Testis (tissue), 2 donors: ENCODE measurements at regions not wholly inside any gene's neighbourhood (a gene's known extent, or its start where the extent isn't known, plus 50 kb on each side); places are given as distances from the start of the nearest gene placed in this dataset.

Source experiments
- DNase-seq: peaks from one replicate; pipeline ENCODE4 v3.0.0-alpha.2; 2019
- H3K27ac ChIP-seq, 2 donors: fragments of 200-600 bp; sonication (generic); one replicate each; pipeline ENCODE4 v1.5.1; 2019
- H3K27me3 ChIP-seq: fragments of 200-600 bp; sonication (generic); one replicate; pipeline ENCODE4 v1.5.1; 2019
- H3K36me3 ChIP-seq: fragments of 200-600 bp; sonication (generic); one replicate; pipeline ENCODE4 v1.5.1; 2017; ENCODE audit warnings: low read depth; ENCODE audit errors: missing control alignments
- H3K4me1 ChIP-seq: fragments of 200-600 bp; sonication (generic); one replicate; pipeline ENCODE4 v1.5.1; 2019
- H3K4me3 ChIP-seq, 2 donors: fragments of 200-600 bp; sonication (generic); one replicate each; pipeline ENCODE4 v1.5.1; 2017 to 2019
- H3K9me3 ChIP-seq: fragments of 200-600 bp; sonication (generic); one replicate; pipeline ENCODE4 v1.5.1; 2017
- CTCF ChIP-seq, 3 experiments: fragments of 450-650 bp in 2 of 3; fragments of 200-600 bp in 1 of 3; sonication (generic) in 1 of 3; IDR thresholded peaks; one replicate each; pipeline ENCODE4 v1.5.1; 2016 to 2019; ENCODE audit warnings: antibody characterized with exemption in 3 of 3, mild to moderate bottlenecking in 2 of 3, moderate library complexity in 1 of 3
- POLR2A ChIP-seq: fragments of 450-650 bp; IDR thresholded peaks from one replicate; pipeline ENCODE4 v1.6.1; 2017; ENCODE audit warnings: antibody characterized with exemption, mild to moderate bottlenecking, moderate library complexity
- WGBS, 2 donors: methylation state at CpG; one replicate each; pipeline ENCODE4 v1.1.5; 2018; 5-methylcytosine and 5-hydroxymethylcytosine counted together
- intact Hi-C: fragments of 100-400 bp; cut with DNase I; formaldehyde crosslinking; loops from one replicate; pipeline ENCODE4 v1.15.1; 2023; ENCODE audit warnings: low total_unique reads

GRCh38 chr2:167400546-167400945 is 512.3 kb downstream of the XIRP2 start:
- 81 to 86% methylated on average over 2 of the region's 2 CpGs for WGBS, 2 donors
- no peak for DNase-seq
- Histone ChIP-seq H3K27me3 (no peaks in the 10 kb centered on the region), H3K4me1 (no peaks in the 10 kb centered on the region), H3K4me3 (no peak overlapping the region), H3K27ac (no peak overlapping the region), H3K9me3 (no peaks in the 10 kb centered on the region), H3K36me3 (no peaks in the 10 kb centered on the region)
- intact Hi-C loops = no loop called here
- TF ChIP-seq CTCF (IDR thresholded peaks at IDR 0.05) = no peak
- TF ChIP-seq POLR2A = no peak

GRCh38 chr2:167398873-167399272 is 510.6 kb downstream of the XIRP2 start:
- intact Hi-C loops = no loop called here
- H3K4me3 ChIP-seq = no peak overlapping the region
- H3K27me3 ChIP-seq = no peaks in the 10 kb centered on the region
- TF ChIP-seq CTCF (IDR thresholded peaks at IDR 0.05) (no peak), POLR2A (no peak)
- 86 to 94% methylated on average over 3 of the region's 3 CpGs for WGBS, 2 donors
- H3K4me1 ChIP-seq = no peaks in the 10 kb centered on the region
- no peaks in the 10 kb centered on the region for H3K36me3 ChIP-seq
- H3K27ac ChIP-seq = no peak overlapping the region
- no peak for DNase-seq
- H3K9me3 ChIP-seq = no peaks in the 10 kb centered on the region

- intact Hi-C loops = no loop called here
- Histone ChIP-seq H3K9me3 (no peaks in the 10 kb centered on the region), H3K36me3 (no peaks in the 10 kb centered on the region), H3K4me3 (no peak overlapping the region), H3K27ac (no peak overlapping the region), H3K4me1 (no peaks in the 10 kb centered on the region), H3K27me3 (no peaks in the 10 kb centered on the region)
- no peak for DNase-seq
- WGBS, 2 donors = 94 to 95% methylated on average over 1 of the region's 1 CpG
- TF ChIP-seq CTCF (IDR thresholded peaks at IDR 0.05) (no peak), POLR2A (no peak)
These were observed 500.6 kb downstream of the XIRP2 start for GRCh38 chr2:167388901-167389300.

- DNase-seq = no peak
- no peak overlapping the region for H3K4me3 ChIP-seq
- H3K4me1 ChIP-seq = no peaks in the 10 kb centered on the region
- H3K9me3 ChIP-seq = no peaks in the 10 kb centered on the region
- H3K36me3 ChIP-seq = no peaks in the 10 kb centered on the region
- WGBS, 2 donors = 82 to 85% methylated on average over 2 of the region's 2 CpGs
- H3K27me3 ChIP-seq = no peaks in the 10 kb centered on the region
- no peak for TF ChIP-seq CTCF (IDR thresholded peaks at IDR 0.05)
- no peak for TF ChIP-seq POLR2A
- intact Hi-C loops = no loop called here
- no peak overlapping the region for H3K27ac ChIP-seq
These were observed 500.2 kb downstream of the XIRP2 start for GRCh38 chr2:167388497-167388896.

GRCh38 chr2:167386694-167387093 is 498.4 kb downstream of the XIRP2 start:
- intact Hi-C loops = no loop called here
- Histone ChIP-seq H3K4me3 (no peak overlapping the region), H3K27ac (no peak overlapping the region), H3K36me3 (no peaks in the 10 kb centered on the region), H3K9me3 (no peaks in the 10 kb centered on the region), H3K27me3 (no peaks in the 10 kb centered on the region), H3K4me1 (no peaks in the 10 kb centered on the region)
- 91 to 94% methylated on average over 4 of the region's 4 CpGs for WGBS, 2 donors
- no peak for DNase-seq
- TF ChIP-seq POLR2A (no peak), CTCF (IDR thresholded peaks at IDR 0.05) (no peak)
